A204.1 (cell line): ENCODE measurements at regions not wholly inside any gene's neighbourhood (a gene's known extent, or its start where the extent isn't known, plus 50 kb on each side); places are given as distances from the start of the nearest gene placed in this dataset.

Experiments used
- FAIRE-seq: peaks from 2 replicates; lab custom pipeline; 2012; peaks lifted over from hg19 to GRCh38; lab: Jason Lieb, UNC

- FAIRE-seq: no peak
These were observed 287.2 kb downstream of the RNF144B start for GRCh38 chr6:18674346-18674745.

GRCh38 chr6:18675881-18676280 lies 288.7 kb downstream of the RNF144B start:
- no peak for FAIRE-seq

GRCh38 chr6:18676548-18676947 lies 289.4 kb downstream of the RNF144B start:
- FAIRE-seq: no peak

- FAIRE-seq: no peak
These were observed 293.7 kb downstream of the RNF144B start for GRCh38 chr6:18680842-18681241.

GRCh38 chr6:18681832-18682503 lies 294.8 kb downstream of the RNF144B start:
- FAIRE-seq: no peak

- no peak for FAIRE-seq
These were observed 297.2 kb downstream of the RNF144B start for GRCh38 chr6:18684343-18684742.

GRCh38 chr6:18692929-18693685 lies 306.0 kb downstream of the RNF144B start:
- no peak for FAIRE-seq

GRCh38 chr6:18693881-18694280 lies 306.7 kb downstream of the RNF144B start:
- FAIRE-seq: no peak

GRCh38 chr6:18703546-18703945 lies 316.4 kb downstream of the RNF144B start:
- no peak for FAIRE-seq

- FAIRE-seq: no peak
These were observed 320.7 kb downstream of the RNF144B start for GRCh38 chr6:18707714-18708439.

- no peak for FAIRE-seq
These were observed 325.4 kb downstream of the RNF144B start for GRCh38 chr6:18712595-18712994.

GRCh38 chr6:18720075-18720474 lies 332.9 kb downstream of the RNF144B start:
- no peak for FAIRE-seq

GRCh38 chr6:18724056-18724455 lies 336.9 kb downstream of the RNF144B start:
- no peak for FAIRE-seq

GRCh38 chr6:18725449-18725848 lies 338.3 kb downstream of the RNF144B start:
- FAIRE-seq: no peak

GRCh38 chr6:18733921-18734550 lies 346.9 kb downstream of the RNF144B start:
- no peak for FAIRE-seq

GRCh38 chr6:18741741-18742140 lies 354.6 kb downstream of the RNF144B start:
- no peak for FAIRE-seq

GRCh38 chr6:18742406-18742805 lies 355.3 kb downstream of the RNF144B start:
- no peak for FAIRE-seq

- FAIRE-seq: no peak
These were observed 359.6 kb downstream of the RNF144B start for GRCh38 chr6:18746727-18747126.

GRCh38 chr6:18748314-18748713 lies 361.2 kb downstream of the RNF144B start:
- no peak for FAIRE-seq

GRCh38 chr6:18752278-18753068 lies 365.3 kb downstream of the RNF144B start:
- FAIRE-seq: no peak

GRCh38 chr6:18753076-18753475 lies 365.9 kb downstream of the RNF144B start:
- FAIRE-seq: no peak

GRCh38 chr6:18763086-18763485 lies 375.9 kb downstream of the RNF144B start:
- FAIRE-seq: no peak
